GM19351 (cell line): ENCODE measurements at regions not wholly inside any gene's neighbourhood (a gene's known extent, or its start where the extent isn't known, plus 50 kb on each side); places are given as distances from the start of the nearest gene placed in this dataset.
A peak's percentile ranks its signal among the peaks of the same experiment; 100 is the strongest.
"Not testable (repeated sequence)": the region's sequence is repeated elsewhere in the genome, so short reads cannot be mapped to it uniquely, and the experiment has no call there.

Experiments used
- ATAC-seq: cut with Tn5 transposase; IDR thresholded peaks from one replicate; pipeline ENCODE4 v1.9.1; 2021; ENCODE audit warnings: mild to moderate bottlenecking, moderate library complexity; ENCODE audit not compliant: unreplicated experiment

DNA sequence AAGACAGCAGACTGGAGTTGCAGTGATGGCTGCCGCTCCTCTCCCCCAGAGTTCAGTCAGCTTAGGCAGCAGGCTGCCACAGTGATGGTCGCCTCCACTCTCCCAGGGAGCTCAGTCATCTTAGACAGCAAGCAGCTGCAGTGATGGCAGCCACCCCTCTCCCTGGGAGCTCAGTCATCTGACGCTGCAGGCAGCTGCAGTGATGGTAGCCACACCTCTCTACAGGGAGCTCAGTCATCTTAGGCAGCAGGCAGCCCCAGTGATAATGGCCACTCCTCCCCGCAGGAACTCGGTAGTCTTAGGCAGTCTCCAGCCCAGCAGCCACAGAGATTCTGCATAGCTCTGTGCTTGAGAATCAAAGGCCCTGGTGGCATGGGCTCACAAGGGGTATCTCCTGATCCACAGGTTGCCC lies 582.7 kb downstream of the DTWD2 start:
- ATAC-seq, result no peak

DNA sequence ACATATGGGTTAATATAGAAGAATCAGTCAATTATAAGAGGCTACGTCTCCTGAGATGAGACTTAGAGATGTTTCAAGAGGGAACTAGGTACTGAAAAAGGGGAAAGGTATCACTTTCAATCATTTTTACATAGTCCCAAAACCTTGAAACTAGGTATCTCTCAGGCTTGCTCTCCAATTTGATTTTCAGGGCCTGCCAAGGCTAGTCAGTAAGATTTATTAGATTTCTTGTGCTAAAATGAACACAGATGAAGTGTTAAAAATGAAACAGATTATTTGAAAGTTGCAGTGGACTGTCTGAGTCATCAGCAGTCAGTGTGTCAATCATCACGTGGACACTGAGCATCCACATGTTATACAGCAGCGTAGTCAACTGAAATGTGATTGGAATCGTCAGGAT lies 591.1 kb downstream of the DTWD2 start:
- ATAC-seq, result peak; percentile 69

DNA sequence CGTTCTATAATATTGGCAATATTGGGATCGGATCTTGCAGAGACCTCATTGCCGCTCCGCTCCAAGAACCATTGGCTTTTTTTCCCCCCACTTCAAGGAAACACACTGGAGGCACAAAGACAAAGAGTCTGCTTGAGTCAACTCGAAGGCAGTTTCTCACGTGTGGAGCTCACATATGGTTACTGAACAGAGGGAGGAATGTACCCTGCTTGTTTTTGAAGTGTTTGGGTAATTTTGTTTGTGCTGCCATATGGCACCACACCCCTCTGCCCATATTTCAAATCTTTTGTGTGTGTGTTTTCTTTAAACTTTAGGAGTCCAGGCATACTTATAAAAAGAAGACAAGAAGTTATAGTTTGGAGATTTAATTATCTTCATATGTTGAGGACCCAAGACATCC lies 595.9 kb downstream of the DTWD2 start:
- ATAC-seq, result no peak

DNA sequence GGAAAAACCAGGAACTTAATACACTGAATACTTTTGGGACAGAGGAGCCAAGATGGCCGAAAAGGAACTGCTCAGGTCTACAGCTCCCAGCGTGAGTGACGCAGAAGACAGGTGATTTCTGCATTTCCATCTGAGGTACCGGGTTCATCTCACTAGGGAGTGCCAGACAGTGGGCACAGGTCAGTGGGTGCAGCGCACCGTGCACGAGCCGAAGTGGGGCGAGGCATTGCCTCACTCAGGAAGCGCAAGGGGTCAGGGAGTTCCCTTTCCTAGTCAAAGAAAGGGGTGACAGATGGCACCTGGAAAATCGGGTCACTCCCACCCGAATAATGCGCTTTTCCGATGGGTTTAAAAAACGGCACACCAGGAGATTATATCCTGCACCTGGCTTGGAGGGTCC lies 605.4 kb downstream of the DTWD2 start:
- not testable (repeated sequence) for ATAC-seq

DNA sequence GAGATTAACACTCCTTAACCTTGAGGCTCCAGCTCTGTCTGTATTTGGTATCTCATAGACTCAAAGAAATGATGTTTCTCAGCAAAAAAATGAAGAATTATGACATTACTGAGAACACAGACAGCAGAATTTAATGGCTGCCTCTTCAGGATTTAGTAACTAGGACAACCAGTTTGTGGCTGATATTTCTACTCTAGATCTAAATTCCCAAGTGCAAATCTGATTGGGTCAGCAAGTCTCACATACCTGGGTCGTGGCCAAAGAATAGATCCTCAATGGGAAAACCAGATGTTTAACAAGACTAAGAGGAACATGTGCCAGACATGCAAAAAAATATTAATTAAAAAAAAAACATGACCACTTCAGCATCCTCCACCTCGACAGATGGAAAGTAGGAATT lies 608.9 kb downstream of the DTWD2 start:
- ATAC-seq, result no peak

DNA sequence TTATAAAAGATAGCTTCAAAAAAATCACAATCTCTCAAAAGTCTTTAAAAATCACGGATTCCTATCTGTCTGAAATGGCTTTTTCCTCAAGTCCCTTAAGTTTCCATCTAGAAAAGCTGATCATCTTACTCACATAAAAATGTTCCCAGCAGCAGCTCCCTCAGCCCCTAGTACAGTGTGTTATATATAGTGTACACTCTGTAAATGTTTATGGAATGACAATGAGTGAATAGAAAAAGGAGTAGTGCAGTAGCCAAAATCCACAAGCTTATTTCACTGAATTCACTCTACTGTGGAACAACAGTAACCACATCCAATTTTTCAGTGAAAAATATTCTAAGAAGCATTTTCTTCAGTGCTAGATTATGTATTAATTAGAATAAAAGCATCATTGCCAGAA lies 609.4 kb downstream of the DTWD2 start:
- no peak for ATAC-seq

DNA sequence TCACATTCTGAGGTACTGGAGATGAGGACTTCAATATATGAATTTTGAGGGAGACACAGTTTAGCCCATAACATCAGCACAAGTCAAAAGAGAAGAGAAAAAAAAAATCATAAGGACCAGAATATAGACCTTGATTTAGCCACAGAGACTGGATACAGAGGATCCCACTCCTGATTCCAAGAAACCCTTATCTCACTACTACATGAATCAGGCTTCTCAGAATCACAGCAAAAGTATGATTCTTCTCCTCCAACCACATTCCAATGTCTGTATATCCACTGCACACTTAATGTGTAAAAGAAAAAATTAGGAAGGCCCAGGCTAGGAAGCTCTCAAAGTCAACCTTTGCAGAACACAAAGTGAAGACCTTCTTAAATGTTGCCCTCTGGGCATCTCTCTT lies 610.9 kb downstream of the DTWD2 start:
- no peak for ATAC-seq

DNA sequence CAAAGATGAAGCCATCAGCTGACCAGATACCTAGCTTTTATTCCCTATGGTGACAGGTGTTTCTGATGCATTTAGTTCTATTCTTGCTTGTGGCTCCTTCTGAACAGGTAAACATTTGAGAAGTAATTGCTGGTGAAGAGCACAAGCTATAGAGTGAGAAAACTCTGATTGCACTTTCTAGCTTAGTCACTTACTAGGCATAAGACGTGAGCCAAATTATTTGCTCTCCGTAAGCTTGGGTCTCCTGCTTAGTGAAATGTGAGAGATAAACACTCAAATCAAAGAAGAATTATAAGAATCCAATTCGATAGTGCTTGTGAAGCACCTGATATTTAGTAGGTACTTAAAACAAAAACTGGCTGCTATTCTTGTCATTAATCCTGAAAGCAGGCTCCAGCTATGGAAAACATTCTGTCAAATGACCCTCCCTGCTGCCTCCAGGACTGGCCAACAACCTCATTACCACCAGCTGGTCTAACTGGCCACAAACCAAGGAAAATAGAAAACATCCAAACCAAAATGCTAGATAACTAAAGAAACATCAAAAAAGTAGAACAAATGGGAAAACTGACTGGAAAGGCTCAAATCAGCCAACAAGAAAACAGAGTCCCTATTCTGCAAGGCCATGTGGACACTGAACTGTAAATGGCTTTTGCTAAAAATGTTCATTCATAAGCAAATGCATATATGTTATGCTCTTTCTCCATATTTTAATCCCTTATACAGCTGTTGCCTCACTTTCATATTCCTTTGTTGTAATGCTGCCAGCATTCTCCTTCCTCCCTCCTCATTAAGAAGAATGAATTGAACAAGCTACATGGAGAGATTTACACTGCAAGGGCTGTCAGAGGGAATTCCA lies 616.1 kb downstream of the DTWD2 start:
- no peak for ATAC-seq

DNA sequence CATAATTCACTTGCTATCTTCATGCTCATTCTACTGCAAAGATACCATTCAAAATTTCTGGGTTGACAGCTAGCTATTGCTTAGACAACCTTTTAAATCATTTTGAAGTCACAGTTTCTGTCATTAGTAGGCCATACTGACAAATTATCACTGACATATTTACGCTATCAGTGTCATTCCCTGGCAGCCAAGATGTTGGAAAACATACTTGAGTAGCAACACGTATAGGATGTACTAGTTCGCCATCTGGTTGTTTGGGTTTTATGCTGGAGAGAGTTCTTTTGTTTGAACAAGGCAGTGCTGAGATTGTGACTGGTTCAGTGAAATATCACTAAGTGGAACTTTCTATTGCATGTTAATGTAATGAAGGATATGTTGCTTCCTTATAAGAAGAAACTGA lies 621.9 kb downstream of the DTWD2 start:
- no peak for ATAC-seq

DNA sequence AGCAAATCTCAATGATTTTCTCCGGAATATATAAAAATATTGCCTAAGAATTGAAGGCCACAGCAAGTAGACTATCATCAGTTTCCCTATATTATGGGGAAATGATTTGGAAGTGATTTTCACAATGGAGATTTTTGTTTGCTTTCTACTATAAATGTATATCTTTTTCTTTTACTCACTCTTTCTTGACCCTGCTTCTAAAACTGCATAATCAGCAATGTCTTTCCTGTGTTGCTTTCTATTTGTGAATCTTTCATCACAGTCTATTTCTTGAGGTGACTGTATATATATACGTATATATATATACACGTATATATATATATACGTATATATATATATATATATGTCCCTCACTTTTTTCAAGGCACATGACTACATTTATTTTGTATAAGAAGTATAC lies 622.6 kb downstream of the DTWD2 start:
- ATAC-seq, result no peak

DNA sequence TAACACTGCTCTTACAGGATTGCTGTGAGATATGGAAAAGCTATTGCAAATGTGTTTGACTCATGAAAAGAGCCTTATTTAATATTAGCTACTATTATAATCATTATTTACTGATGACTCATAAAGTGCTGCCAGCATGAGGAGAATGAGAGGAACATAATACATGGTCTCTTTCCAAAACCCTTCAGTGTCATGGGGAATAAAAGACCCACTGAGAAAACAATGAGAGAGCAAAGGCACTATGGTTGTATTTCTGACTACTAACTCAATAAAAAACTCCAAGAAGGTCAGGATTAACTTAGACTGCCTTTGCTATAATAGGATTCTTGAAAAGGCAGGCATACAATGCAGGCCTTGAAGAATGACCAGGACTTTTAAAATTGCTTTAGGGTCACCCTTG lies 633.5 kb downstream of the DTWD2 start:
- no peak for ATAC-seq

DNA sequence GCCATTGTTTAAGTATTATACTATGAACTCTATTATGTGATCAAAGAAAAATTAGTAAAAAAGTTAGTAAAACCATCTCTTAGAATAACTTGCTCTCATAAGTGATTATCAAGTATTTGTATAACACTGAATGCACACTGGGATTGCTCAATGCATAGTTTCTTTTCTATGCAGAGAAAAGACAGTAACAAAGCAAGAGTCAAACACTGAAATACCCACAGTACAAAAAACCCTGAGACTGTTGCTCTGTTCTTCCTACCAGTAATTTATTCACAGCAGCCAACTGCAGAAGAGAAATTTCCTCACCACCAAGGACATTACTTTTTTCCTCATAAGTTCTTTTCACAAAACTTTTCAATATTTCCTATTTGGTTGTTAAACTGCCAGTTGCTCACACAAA lies 634.4 kb downstream of the DTWD2 start:
- no peak for ATAC-seq

DNA sequence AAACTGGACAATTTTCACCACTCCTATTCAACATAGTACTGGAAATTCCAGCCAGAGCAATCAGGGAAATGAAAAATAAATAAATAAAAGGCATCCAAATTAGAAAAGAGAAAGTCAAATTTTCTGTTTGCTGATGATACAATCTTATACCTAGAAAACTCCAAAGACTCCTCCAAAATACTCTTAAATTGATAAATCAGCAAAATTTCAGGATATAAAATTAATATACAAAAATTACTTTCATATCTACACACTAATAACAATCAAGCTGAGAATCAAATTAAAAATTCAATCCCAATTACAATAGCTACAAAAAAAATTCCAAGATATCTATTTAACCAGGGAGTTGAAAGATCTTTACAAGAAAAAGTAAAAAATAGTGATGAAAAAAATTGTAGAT lies 651.9 kb downstream of the DTWD2 start:
- ATAC-seq, result no peak

DNA sequence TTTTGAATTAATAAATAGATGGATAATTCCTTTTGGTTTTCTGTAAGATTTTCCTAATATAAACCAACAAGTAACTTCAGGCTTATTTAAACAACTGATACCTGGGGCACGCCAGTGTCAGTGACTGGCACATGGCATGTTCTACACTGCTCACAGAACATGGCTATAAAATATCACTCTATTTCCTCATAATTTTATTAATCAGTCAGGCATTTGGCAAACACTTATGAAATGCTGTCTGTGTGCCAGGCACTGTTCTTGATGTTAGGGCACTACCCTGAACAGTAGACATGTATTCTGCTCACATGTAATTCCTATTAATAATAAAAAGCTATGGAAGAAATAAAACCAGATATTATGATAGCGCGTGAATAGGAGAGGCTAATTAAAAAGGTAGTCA lies 661.0 kb downstream of the DTWD2 start:
- ATAC-seq, result no peak

DNA sequence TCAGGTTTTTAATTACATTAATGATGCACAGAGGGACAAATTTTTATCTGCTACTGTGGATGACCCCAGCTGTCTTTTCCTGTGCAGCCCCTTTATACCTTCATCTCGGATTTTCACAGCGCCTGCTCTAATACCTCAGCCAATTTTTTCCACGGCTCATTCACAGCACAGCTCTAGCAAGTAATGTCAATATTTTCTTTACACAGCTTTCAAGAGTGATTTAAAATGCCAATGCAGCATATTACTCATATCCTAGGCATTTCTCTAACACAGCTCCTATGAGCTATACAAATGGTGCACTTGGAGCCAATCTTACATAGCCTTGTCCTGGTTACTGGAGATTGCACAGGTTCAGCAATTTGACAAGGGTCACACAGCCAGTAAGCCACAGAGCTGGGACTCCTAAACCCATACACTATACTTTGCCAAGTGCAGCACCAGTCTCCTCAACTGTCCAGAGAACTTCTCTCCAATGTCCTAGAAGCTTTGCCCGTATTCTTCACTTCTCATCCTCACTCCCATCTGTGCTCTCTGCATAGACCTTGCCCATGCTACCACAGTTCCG lies 661.8 kb downstream of the DTWD2 start:
- no peak for ATAC-seq

DNA sequence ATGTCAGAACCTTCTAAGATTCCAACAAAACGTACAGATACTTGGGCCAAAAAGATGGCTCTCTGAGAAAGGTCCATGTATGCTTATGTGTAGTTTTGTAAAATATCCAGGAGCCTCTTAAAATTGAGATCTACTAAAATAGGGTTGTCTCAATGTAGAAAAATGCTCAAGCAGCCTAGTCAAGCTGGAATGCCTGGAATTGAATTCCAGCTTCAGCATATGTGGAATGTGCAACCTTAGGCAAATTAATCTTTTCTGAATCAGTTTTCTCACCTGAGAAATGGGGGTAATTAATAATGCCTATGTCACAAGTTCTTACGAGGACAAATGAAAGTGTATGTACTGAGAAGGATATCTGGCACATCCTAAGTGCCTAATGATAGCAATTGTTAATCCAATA lies 662.4 kb downstream of the DTWD2 start:
- ATAC-seq, result no peak

DNA sequence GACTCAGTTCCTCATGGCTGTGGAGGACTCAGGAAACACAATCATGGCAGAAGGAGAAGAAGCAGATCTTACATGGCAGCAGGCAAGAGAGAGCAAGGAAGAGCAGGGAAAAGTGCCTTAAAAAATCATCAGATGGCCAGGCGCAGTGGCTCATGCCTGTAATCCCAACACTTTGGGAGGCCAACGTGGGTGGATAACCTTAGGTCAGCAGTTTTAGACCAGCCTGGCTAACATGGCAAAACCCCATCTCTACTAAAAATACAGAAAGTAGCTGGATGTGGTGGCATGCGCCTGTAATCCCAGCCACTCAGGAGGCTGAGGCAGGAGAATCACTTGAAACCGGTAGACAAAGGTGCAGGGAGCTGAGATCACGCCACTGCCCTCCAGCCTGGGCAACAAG lies 664.6 kb downstream of the DTWD2 start:
- ATAC-seq, result not testable (repeated sequence)

DNA sequence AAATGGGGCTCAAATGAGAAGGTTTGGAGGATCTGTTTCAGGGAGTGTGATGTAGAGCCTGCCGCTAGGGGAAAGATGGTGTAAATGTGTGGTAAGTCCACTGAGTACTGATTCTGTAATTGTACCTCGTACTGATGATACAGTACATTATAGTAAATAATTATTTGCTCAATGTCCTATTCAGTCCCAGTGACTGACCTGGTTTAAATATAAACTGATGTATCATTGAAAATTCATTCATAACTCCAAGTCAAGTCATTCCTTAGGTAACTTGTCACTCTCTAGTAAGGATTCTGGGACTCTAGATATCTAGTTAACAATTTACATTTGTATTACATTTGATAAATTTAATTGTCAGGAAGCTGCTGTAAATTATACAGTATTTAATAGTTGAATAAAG lies 667.3 kb downstream of the DTWD2 start:
- no peak for ATAC-seq

DNA sequence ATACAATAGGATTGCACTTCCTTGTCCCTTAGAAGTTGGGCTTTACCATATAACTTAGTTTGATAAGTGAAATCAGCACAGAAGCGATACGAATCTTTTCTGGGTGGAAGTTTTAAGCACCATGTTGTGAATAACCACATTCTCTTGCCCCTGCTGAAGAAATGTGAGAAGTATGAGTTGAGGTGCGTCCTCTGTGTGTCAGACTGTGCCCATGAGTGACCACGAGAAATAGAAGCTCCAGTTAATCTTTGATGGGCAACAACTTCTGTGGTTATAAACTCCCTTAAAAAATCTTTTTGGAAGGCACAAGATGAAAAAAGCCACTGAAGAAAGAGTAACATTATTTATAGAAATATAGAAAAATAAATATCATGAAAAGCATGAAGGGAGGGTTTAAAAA lies 668.2 kb downstream of the DTWD2 start:
- ATAC-seq, result no peak

DNA sequence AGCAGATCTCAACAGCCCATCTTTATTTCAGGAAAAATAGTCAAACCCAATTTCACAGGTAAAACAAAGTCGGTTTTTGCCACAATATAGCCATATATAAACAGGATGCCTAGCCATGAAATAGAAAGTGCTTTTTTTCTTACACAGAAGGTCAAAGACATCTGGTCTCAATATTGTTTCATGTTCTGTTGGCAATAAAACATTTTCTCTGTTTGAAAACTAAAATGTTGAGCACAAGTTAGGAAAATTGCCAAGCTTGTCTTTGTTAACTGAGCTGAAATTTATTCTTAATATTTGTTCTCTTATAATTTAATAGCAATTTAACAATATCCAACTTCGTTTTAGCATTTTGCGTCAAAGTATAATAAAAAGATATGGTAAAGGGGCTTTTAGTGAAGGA lies 673.4 kb downstream of the DTWD2 start:
- no peak for ATAC-seq

DNA sequence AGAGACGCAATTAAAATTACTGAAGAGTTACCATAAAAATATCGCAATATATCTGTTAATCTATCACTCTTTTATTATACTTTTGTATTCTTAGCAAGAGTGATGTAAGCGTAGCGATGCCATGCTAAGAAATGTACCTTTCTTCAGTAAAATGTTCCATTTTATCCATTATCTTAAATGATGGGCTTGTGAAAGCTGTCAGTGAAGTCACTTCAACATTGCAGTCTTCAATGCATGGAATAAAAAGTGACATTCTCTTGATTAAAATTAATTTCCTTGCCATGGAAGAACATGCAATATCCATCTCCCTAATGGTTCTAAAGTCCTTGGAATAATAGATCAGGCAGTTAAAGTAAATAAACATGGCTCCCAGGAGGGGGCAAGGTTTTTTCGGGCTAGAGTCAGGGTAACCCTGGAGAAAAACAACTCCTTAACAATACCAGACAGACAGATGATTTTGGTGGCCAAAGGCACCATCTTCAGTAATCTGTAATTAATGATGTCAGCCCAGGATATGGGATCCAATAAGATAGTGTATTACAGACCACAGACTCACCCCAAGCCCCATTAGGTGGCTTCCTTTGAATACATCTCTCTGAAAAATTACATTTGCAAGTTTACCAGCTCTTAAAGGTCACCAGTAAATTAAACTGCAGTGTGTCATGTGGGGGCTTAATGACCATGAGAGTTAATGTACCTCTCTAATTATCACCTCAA lies 677.1 kb downstream of the DTWD2 start:
- no peak for ATAC-seq

DNA sequence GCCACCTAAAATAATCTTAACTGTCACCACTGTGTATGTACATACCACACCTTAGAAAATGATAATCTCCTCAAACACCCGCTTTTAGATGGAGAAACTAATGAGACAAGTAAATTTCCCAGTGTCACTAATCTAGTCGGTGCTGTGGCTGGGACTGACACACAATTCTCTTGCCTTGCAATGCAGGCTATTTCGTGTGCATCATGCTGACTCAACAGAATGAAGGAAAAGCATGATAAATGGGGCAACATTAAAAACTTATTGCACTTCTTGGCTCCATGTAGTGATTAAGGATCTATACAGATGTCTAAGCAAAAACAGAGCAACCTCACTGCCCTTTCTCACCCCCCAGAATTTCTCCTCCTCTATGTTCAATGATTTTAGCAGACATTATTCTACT lies 677.9 kb downstream of the DTWD2 start:
- ATAC-seq, result no peak
